H1 (cell line): ENCODE measurements at regions not wholly inside any gene's neighbourhood (a gene's known extent, or its start where the extent isn't known, plus 50 kb on each side); places are given as distances from the start of the nearest gene placed in this dataset.
A peak's percentile ranks its signal among the peaks of the same experiment; 100 is the strongest.

Source experiments
- CTCF ChIA-PET: fragments of 300-600 bp; sonication (Branson Sonifier 250); formaldehyde crosslinking; loops from one replicate; lab custom pipeline; 2021; ENCODE audit not compliant: partially characterized antibody; lab: Charles Lee
- POLR2A ChIA-PET: fragments of 300-600 bp; sonication (Branson Sonifier 250); formaldehyde crosslinking; loops from one replicate; lab custom pipeline; 2021; ENCODE audit warnings: inconsistent platforms; ENCODE audit not compliant: partially characterized antibody; lab: Charles Lee
- DNase-seq, 2 experiments: peaks; one replicate each; pipeline versions ENCODE4 v3.0.0 to v3.0.0-alpha.2; 2010 to 2022; ENCODE audit warnings: low spot score in 2 of 2, low read depth in 1 of 2, mixed read lengths in 1 of 2
- FAIRE-seq: peaks from 2 replicates; lab custom pipeline; 2011; peaks lifted over from hg19 to GRCh38; lab: Jason Lieb, UNC
- H2AFZ ChIP-seq: 2 replicates; pipeline ENCODE4 v1.8.1; 2012; ENCODE audit warnings: low read length, inconsistent platforms
- H2AK5ac ChIP-seq: 2 replicates; pipeline ENCODE4 v1.6.1; 2013; ENCODE audit warnings: low read depth, low read length
- H2BK120ac ChIP-seq: replicated peaks from 2 replicates; pipeline ENCODE3; 2013; ENCODE audit warnings: low read depth, low read length, inconsistent platforms
- H2BK12ac ChIP-seq: 2 replicates; pipeline ENCODE4 v1.6.1; 2013; ENCODE audit warnings: low read depth, low read length
- H2BK15ac ChIP-seq: 2 replicates; pipeline ENCODE4 v1.6.1; 2013; ENCODE audit warnings: low read length
- H2BK20ac ChIP-seq: 2 replicates; pipeline ENCODE4 v1.6.1; 2013; ENCODE audit warnings: low read length
- H2BK5ac ChIP-seq: 2 replicates; pipeline ENCODE4 v1.6.1; 2013; ENCODE audit warnings: low read depth, low read length
- H3K14ac ChIP-seq: 2 replicates; pipeline ENCODE4 v1.6.1; 2013; ENCODE audit warnings: inconsistent platforms; ENCODE audit not compliant: insufficient read length
- H3K18ac ChIP-seq: 2 replicates; pipeline ENCODE4 v1.6.1; 2013; ENCODE audit warnings: low read length; ENCODE audit errors: extremely low read depth
- H3K23ac ChIP-seq: 2 replicates; pipeline ENCODE4 v1.6.1; 2013; ENCODE audit warnings: inconsistent platforms; ENCODE audit not compliant: insufficient read length
- H3K23me2 ChIP-seq: 2 replicates; pipeline ENCODE4 v1.6.1; 2013; ENCODE audit warnings: low read depth, low read length
- H3K27ac ChIP-seq: 2 replicates; pipeline ENCODE4 v1.6.1; 2011; ENCODE audit warnings: low read depth, low read length, inconsistent platforms
- H3K27me3 ChIP-seq, 4 experiments: replicated peaks in 1 of 4; 1 replicate in 1 of 4; 2 replicates in 3 of 4; pipeline versions ENCODE4 v1.6.1 to v1.8.1; 2011 to 2013; ENCODE audit warnings: low read length in 3 of 4, mild to moderate bottlenecking in 3 of 4, inconsistent platforms in 2 of 4, mixed read lengths in 2 of 4, moderate library complexity in 1 of 4; ENCODE audit not compliant: control insufficient read depth in 3 of 4, insufficient read depth in 3 of 4; ENCODE audit errors: extremely low read depth in 1 of 4
- H3K36me3 ChIP-seq, 4 experiments: 2 replicates each; pipeline versions ENCODE4 v1.6.1 to v1.8.1; 2011 to 2013; ENCODE audit warnings: mild to moderate bottlenecking in 4 of 4, low read length in 3 of 4, moderate library complexity in 2 of 4, control low read depth in 1 of 4, inconsistent platforms in 1 of 4; ENCODE audit not compliant: insufficient read depth in 4 of 4, control insufficient read depth in 2 of 4
- H3K4ac ChIP-seq: replicated peaks from 2 replicates; pipeline ENCODE3; 2013; ENCODE audit warnings: low read length, low read depth, mixed read lengths, inconsistent platforms; ENCODE audit not compliant: insufficient read length
- H3K4me1 ChIP-seq, 4 experiments: replicated peaks in 1 of 4; 1 replicate in 1 of 4; 2 replicates in 3 of 4; pipeline versions ENCODE4 v1.6.1 to v1.8.1; 2011 to 2013; ENCODE audit warnings: low read length in 3 of 4, inconsistent platforms in 2 of 4, mixed read lengths in 1 of 4; ENCODE audit not compliant: insufficient read depth in 4 of 4, control insufficient read depth in 3 of 4
- H3K4me2 ChIP-seq, 2 experiments: 2 replicates each; pipeline versions ENCODE4 v1.6.1 to v1.8.1; 2011 to 2013; ENCODE audit warnings: low read depth in 2 of 2, low read length in 2 of 2, control low read depth in 1 of 2, inconsistent platforms in 1 of 2, mild to moderate bottlenecking in 1 of 2; ENCODE audit not compliant: insufficient read depth in 1 of 2
- H3K4me3 ChIP-seq, 4 experiments: fragments of 200-600, 300-600 bp in 1 of 4; sonication (generic), shearing (Covaris generic), sonication (Bioruptor Twin) in 1 of 4; 2 replicates each; pipeline versions ENCODE4 v1.5.1 to v1.8.1; 2011 to 2016; ENCODE audit warnings: low read length in 4 of 4, low read depth in 3 of 4, control low read depth in 2 of 4, inconsistent platforms in 2 of 4, mild to moderate bottlenecking in 2 of 4, mixed read lengths in 1 of 4, moderate library complexity in 1 of 4; ENCODE audit not compliant: insufficient read depth in 2 of 4; ENCODE audit errors: extremely low read depth in 1 of 4
- H3K56ac ChIP-seq: replicated peaks from 2 replicates; pipeline ENCODE3; 2013; ENCODE audit warnings: low read depth, mild to moderate bottlenecking, mixed read lengths, low read length, inconsistent platforms; ENCODE audit not compliant: insufficient read length
- H3K79me1 ChIP-seq: 2 replicates; pipeline ENCODE4 v1.6.1; 2013; ENCODE audit warnings: low read depth, low read length, control low read depth
- H3K79me2 ChIP-seq, 2 experiments: 2 replicates each; pipeline versions ENCODE4 v1.6.1 to v1.8.1; 2012 to 2013; ENCODE audit warnings: low read length in 2 of 2, mild to moderate bottlenecking in 2 of 2, inconsistent platforms in 1 of 2; ENCODE audit not compliant: insufficient read depth in 2 of 2, control insufficient read depth in 1 of 2
- H3K9ac ChIP-seq, 4 experiments: replicated peaks in 1 of 4; 1 replicate in 1 of 4; 2 replicates in 3 of 4; pipeline versions ENCODE4 v1.6.1 to v1.8.1; 2011 to 2013; ENCODE audit warnings: low read depth in 3 of 4, low read length in 3 of 4, control low read depth in 2 of 4, mild to moderate bottlenecking in 2 of 4, moderate library complexity in 2 of 4, inconsistent platforms in 1 of 4; ENCODE audit errors: extremely low read depth in 1 of 4
- H3K9me3 ChIP-seq, 2 experiments: 2 replicates each; pipeline versions ENCODE4 v1.6.1 to v1.8.1; 2012 to 2013; ENCODE audit warnings: mild to moderate bottlenecking in 2 of 2, moderate library complexity in 2 of 2, control low read depth in 1 of 2, inconsistent platforms in 1 of 2, low read depth in 1 of 2, low read length in 1 of 2, mixed read lengths in 1 of 2; ENCODE audit not compliant: insufficient read depth in 2 of 2
- H4K20me1 ChIP-seq, 2 experiments: replicated peaks in 1 of 2; 2 replicates each; pipeline versions ENCODE3 to v1.8.1; 2011 to 2013; ENCODE audit warnings: inconsistent platforms in 2 of 2, low read length in 2 of 2, mild to moderate bottlenecking in 1 of 2; ENCODE audit not compliant: insufficient read depth in 2 of 2, control insufficient read depth in 1 of 2
- H4K5ac ChIP-seq: 2 replicates; pipeline ENCODE4 v1.6.1; 2013; ENCODE audit warnings: low read length, low read depth, mixed read lengths, inconsistent platforms; ENCODE audit not compliant: insufficient read length
- H4K8ac ChIP-seq: 2 replicates; pipeline ENCODE4 v1.8.0; 2013; ENCODE audit warnings: mild to moderate bottlenecking, moderate library complexity, low read length, inconsistent platforms; ENCODE audit not compliant: insufficient read depth; ENCODE audit errors: extremely low read depth
- H4K91ac ChIP-seq: replicated peaks from 2 replicates; pipeline ENCODE3; 2013; ENCODE audit warnings: low read length, mixed read lengths, inconsistent platforms; ENCODE audit not compliant: insufficient read length
- WGBS, 2 experiments: shearing (Covaris generic) in 1 of 2; methylation state at CpG; one replicate each; pipeline versions ENCODE4 v1.1.6 to v1.1.7; 2013 to 2015; ENCODE audit warnings: low lambda C conversion rate in 2 of 2, mixed read lengths in 2 of 2, inconsistent platforms in 1 of 2, low coverage in 1 of 2, missing lambda C conversion rate in 1 of 2; ENCODE audit not compliant: insufficient replicate concordance in 2 of 2, insufficient coverage in 1 of 2, insufficient read length in 1 of 2; ENCODE audit errors: extremely low coverage in 1 of 2, missing lambda C conversion rate in 1 of 2; 5-methylcytosine and 5-hydroxymethylcytosine counted together

- POLR2A ChIA-PET = interaction anchor here (1.0 kb wide), 1 partner anchor 334 kb away, joined by 3 read pairs; no protein-coding TSS in a partner anchor
- H3K9ac ChIP-seq = no peak overlapping the region
Observed at GRCh38 chr12:89016970-89017778, 335.1 kb downstream of the DUSP6 start.

More at GRCh38 chr12:89016970-89017778, 335.1 kb downstream of the DUSP6 start:
- no peak overlapping the region for H2BK5ac ChIP-seq
- peak; percentile 60 for FAIRE-seq
- WGBS, 2 experiments = 41% methylated on average over 21 of the region's 21 CpGs; no CpG with 5 or more reads in 1 of the 2 experiments
- no peak overlapping the region for H3K56ac ChIP-seq
- H3K27me3 ChIP-seq = no peaks in the 10 kb centered on the region
- H2AK5ac ChIP-seq = no peak overlapping the region
- no peak overlapping the region for H2BK120ac ChIP-seq
- no peak overlapping the region for H4K91ac ChIP-seq
- no peak overlapping the region for H3K27ac ChIP-seq
- peak overlapping the region in 2 of 4 experiments; percentile 11 to 46; a peak in 2 of 8 replicates for H3K4me3 ChIP-seq
- H3K4me2 ChIP-seq = peak overlapping the region; percentile 47 to 59; a peak in 3 of 4 replicates
- H4K20me1 ChIP-seq = no peaks in the 10 kb centered on the region
- no peak overlapping the region for H2BK20ac ChIP-seq
- no peaks in the 10 kb centered on the region for H3K4me1 ChIP-seq
- H4K8ac ChIP-seq = no peak overlapping the region
- H3K23ac ChIP-seq = no peak overlapping the region
- no peak overlapping the region for H2BK15ac ChIP-seq
- H3K36me3 ChIP-seq = no peaks in the 10 kb centered on the region
- H3K4ac ChIP-seq = no peak overlapping the region
- H3K18ac ChIP-seq = no peak overlapping the region
- H3K79me1 ChIP-seq = no peaks in the 10 kb centered on the region
- CTCF ChIA-PET = interaction anchor here (0.8 to 3.7 kb wide), 30 partner anchors 9 to 534 kb away, joined by 3 to 37 read pairs (median 4); partner anchors contain the start of genes GALNT4 and POC1B
- peak in 1 of 2 experiments; percentile 51 for DNase-seq
- H3K14ac ChIP-seq = no peak overlapping the region
- H2BK12ac ChIP-seq = no peak overlapping the region
- H3K23me2 ChIP-seq = no peaks in the 10 kb centered on the region; the same call in 1 of the 2 replicates
- H3K79me2 ChIP-seq = no peaks in the 10 kb centered on the region
- H4K5ac ChIP-seq = no peak overlapping the region
- H3K9me3 ChIP-seq = no peaks in the 10 kb centered on the region
- peak overlapping the region; percentile 59; the same call in 1 of the 2 replicates for H2AFZ ChIP-seq
